GM21723 (cell line): ENCODE measurements at regions not wholly inside any gene's neighbourhood (a gene's known extent, or its start where the extent isn't known, plus 50 kb on each side); places are given as distances from the start of the nearest gene placed in this dataset.
"Not testable (repeated sequence)": the region's sequence is repeated elsewhere in the genome, so short reads cannot be mapped to it uniquely, and the experiment has no call there.

Experiments used
- ATAC-seq: cut with Tn5 transposase; IDR thresholded peaks from one replicate; pipeline ENCODE4 v1.9.1; 2021; ENCODE audit warnings: mild to moderate bottlenecking, moderate library complexity; ENCODE audit not compliant: unreplicated experiment

GRCh38 chr7:110514975-110515551, 575.9 kb upstream of the LRRN3 start:
- ATAC-seq = not testable (repeated sequence)

GRCh38 chr7:110519851-110520250, 571.1 kb upstream of the LRRN3 start:
- no peak for ATAC-seq

DNA sequence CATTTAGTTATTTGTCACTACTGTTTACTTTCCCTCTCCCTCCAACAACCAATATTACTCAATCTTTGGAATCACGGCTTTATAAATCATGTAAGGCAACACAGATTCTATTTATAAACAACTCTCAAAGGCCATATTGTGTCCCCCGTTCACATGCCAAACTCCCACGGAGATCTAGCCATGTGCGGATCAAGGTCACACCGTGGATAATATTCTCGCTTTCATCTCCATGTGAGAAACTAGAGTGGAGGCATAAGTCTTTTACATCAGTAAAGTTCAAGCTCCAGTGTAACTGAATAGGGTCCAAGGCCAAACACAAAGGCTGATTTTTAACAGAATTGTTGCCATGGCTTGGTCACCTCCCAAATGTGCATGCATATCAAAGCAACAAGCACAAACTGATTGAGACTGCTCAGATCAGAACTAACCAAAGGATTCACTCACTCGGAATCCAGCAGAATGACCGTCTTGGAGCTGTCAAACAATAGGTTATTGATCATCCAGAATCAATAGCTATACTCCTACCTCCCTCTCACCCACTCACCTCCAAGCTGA, 569.5 kb upstream of the LRRN3 start:
- no peak for ATAC-seq

DNA sequence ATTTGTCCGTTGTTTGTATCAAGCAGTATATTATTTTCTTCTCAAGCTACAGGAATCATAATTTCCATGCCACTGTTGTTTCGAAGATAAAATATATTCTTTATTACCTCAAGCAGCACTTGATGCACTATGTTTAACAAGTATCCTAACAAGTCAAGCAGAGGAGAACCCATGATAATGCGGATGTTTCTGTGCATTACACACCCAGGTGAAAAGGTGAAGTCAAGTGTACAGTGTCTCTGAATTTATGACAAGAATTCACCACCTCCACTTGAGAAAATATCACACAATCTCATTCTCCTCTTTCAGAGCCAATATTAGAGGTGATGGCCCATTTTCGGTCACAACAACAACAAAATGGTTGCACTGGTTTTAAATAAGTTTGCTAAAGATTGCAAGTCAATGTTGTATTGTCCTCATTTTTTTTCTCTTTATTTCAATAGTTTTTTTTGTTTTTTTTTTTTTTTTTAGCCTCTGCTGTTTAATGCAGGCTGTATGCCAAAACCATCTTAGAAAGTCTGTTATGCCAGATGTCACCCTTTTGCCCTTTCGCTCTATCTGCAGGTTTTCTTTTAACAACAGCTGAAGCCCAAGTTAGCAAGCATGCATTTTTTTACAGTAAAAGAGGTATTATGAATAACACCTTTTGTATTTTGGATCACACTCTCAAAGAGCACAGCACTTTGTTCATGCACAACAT, 568.7 kb upstream of the LRRN3 start:
- ATAC-seq = no peak

- no peak for ATAC-seq
Observed at GRCh38 chr7:110522761-110523200, 568.1 kb upstream of the LRRN3 start.

DNA sequence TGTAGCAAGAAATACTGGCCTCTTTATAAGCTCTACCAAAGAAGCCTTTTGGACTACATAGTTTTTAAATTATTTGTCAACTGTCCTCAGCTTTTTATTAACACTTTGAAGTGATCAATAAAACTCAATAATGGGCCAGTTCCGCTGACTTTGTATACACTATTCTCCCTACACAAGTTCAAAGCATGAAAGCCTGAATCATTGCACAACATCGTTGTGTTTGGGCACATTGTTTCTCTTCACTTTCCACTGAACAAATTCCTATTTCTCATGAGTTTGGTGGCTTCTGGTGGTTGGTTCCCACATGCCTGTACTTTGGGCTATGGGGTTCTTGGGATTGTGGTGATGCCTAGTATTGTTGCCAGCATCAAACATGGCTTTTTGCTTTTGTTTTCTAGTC, 561.8 kb upstream of the LRRN3 start:
- no peak for ATAC-seq

DNA sequence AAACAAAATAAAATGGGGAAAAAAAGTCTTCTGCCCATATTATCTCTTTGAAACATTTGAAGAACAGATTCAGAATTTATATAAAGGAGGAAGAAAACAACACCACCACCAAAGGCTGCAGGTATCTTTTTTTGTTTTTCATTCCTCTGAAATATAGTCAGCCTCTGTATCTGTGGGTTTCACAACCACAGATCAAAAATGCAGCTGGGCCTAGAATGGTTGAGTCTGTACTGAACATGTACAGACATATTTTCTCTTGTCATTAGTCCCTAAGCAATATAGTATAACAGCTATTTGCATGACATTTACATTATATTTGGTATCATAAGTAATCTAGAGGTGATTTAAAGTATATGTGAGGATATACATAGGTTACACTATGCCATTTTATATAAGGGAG, 559.7 kb upstream of the LRRN3 start:
- no peak for ATAC-seq

GRCh38 chr7:110534241-110534931, 556.5 kb upstream of the LRRN3 start:
- ATAC-seq = no peak

DNA sequence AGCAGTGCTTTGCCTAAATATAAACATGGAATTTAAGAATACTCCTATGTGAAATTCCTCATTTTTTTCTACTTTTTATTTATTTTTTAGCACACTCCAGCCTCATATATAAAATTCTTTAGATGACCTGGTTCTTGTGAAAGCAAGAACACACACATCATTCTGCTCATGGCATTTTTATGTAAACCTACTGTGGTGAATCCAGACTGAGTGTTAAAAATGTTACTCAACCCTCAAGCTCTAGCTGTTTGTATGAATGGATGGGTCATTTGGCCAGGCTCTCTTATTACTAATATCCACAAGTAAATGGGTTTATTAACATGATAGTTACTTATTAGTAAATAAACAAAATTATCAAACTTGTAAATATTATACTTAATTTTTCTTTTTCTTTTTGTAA, 551.7 kb upstream of the LRRN3 start:
- no peak for ATAC-seq

GRCh38 chr7:110541962-110542361, 549.0 kb upstream of the LRRN3 start:
- ATAC-seq = no peak

GRCh38 chr7:110544194-110544593, 546.7 kb upstream of the LRRN3 start:
- no peak for ATAC-seq

GRCh38 chr7:110548372-110548771, 542.6 kb upstream of the LRRN3 start:
- no peak for ATAC-seq

GRCh38 chr7:110557136-110557535, 533.8 kb upstream of the LRRN3 start:
- no peak for ATAC-seq

GRCh38 chr7:110563286-110563685, 527.6 kb upstream of the LRRN3 start:
- ATAC-seq = not testable (repeated sequence)

GRCh38 chr7:110564246-110564645, 526.7 kb upstream of the LRRN3 start:
- ATAC-seq = no peak

- ATAC-seq = no peak
Observed at GRCh38 chr7:110568388-110568787, 522.5 kb upstream of the LRRN3 start.

GRCh38 chr7:110568932-110569331, 522.0 kb upstream of the LRRN3 start:
- ATAC-seq = no peak

- ATAC-seq = no peak
Observed at GRCh38 chr7:110569486-110570205, 521.3 kb upstream of the LRRN3 start.

- no peak for ATAC-seq
Observed at GRCh38 chr7:110573862-110574528, 516.9 kb upstream of the LRRN3 start.

DNA sequence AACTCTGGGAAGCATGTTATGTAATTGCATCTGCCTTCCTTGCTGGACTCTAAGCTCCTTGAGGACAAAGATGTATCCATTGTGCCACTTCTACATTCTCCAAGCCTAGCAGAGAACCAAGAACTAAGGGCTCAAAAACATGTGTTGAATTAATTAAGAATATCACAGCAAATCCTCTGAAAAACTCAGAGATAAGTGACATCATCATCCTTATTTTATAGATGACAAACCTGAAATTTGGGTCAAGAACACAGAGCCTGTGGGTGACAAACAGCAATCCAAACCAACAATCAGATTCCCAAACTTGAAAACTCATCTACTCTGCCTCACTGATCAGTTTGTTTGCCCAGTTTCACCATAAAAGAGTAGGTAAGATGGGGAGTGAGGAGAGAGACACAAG, 503.6 kb upstream of the LRRN3 start:
- no peak for ATAC-seq

DNA sequence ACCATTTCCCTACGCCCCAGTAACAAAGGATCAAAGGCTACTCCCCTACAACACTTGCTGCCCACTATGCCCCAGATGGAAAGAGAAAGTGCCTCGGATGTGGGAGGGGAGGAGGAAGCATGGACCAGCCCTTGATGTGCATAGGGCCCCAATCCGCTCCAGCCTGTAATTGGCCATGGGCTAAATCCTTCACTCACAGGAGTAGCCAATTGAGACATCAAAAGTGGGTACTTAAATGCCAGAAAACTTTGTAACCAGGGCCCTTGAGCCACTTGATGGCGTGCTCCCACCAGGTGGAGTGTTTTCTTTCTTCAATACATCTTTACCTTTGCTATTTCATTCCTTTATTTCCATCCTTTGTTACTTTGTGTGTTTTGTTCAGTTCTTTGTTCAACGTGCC, 500.5 kb upstream of the LRRN3 start:
- no peak for ATAC-seq
